HepG2 (cell line): ENCODE measurements at regions not wholly inside any gene's neighbourhood (a gene's known extent, or its start where the extent isn't known, plus 50 kb on each side); places are given as distances from the start of the nearest gene placed in this dataset.

Experiments used
- ATM ChIP-seq: fragments of 450-650 bp; IDR thresholded peaks from 2 replicates; pipeline ENCODE4 v1.7.1; 2017; ENCODE audit warnings: mild to moderate bottlenecking, borderline replicate concordance
- FOXK1 ChIP-seq: sonication (generic); formaldehyde crosslinking; IDR thresholded peaks from 2 replicates; pipeline ENCODE4 v1.4.0; 2020; ENCODE audit warnings: low read depth, missing genetic modification reagents, borderline replicate concordance
- HMGA1 ChIP-seq: sonication (generic); formaldehyde crosslinking; conservative IDR thresholded peaks from 2 replicates; pipeline ENCODE4 v1.4.0; 2020; ENCODE audit warnings: missing genetic modification reagents
- HNF1A ChIP-seq, 2 experiments: sonication (generic) in 1 of 2; formaldehyde crosslinking in 1 of 2; IDR thresholded peaks; 2 replicates each; pipeline versions ENCODE4 v1.4.0 to v1.6.1; 2016 to 2020; ENCODE audit warnings: borderline replicate concordance in 1 of 2, low read depth in 1 of 2, mild to moderate bottlenecking in 1 of 2, missing genetic modification reagents in 1 of 2
- MBD4 ChIP-seq: IDR thresholded peaks from 2 replicates; pipeline ENCODE4 v1.6.1; 2012; ENCODE audit warnings: low read length, inconsistent platforms, borderline replicate concordance
- PHF21A ChIP-seq: sonication (generic); formaldehyde crosslinking; IDR thresholded peaks from 2 replicates; pipeline ENCODE4 v1.5.0; 2020; ENCODE audit warnings: mild to moderate bottlenecking, missing genetic modification reagents
- PRMT3 ChIP-seq: sonication (generic); formaldehyde crosslinking; IDR thresholded peaks from 2 replicates; pipeline ENCODE4 v1.8.1; 2022; ENCODE audit warnings: low read depth, mild to moderate bottlenecking, moderate library complexity, missing genetic modification reagents, borderline replicate concordance
- RCOR2 ChIP-seq: IDR thresholded peaks from 2 replicates; pipeline ENCODE4 v1.6.1; 2016; ENCODE audit warnings: missing biosample characterization, missing genetic modification reagents
- RFXANK ChIP-seq: IDR thresholded peaks from 2 replicates; pipeline ENCODE4 v1.6.1; 2016
- ZBTB1 ChIP-seq: sonication (generic); formaldehyde crosslinking; IDR thresholded peaks from 2 replicates; pipeline ENCODE4 v1.4.0; 2020; ENCODE audit warnings: missing genetic modification reagents, borderline replicate concordance
- ZNF232 ChIP-seq: sonication (generic); formaldehyde crosslinking; IDR thresholded peaks from 2 replicates; pipeline ENCODE4 v1.4.0; 2020; ENCODE audit warnings: missing genetic modification reagents, borderline replicate concordance
- ZNF3 ChIP-seq: IDR thresholded peaks from 2 replicates; pipeline ENCODE4 v1.7.0; 2017; ENCODE audit warnings: inconsistent platforms
- ZNF709 ChIP-seq: sonication (generic); formaldehyde crosslinking; IDR thresholded peaks from 2 replicates; pipeline ENCODE4 v1.5.0; 2020; ENCODE audit warnings: mild to moderate bottlenecking, missing genetic modification reagents
- ZXDC ChIP-seq: sonication (generic); formaldehyde crosslinking; IDR thresholded peaks from 2 replicates; pipeline ENCODE4 v1.5.0; 2020; ENCODE audit warnings: mild to moderate bottlenecking, missing genetic modification reagents
- TF ChIP-seq, protein P1 (sequence below): sonication (generic); formaldehyde crosslinking; IDR thresholded peaks from 2 replicates; pipeline ENCODE4 v1.8.1; 2023; ENCODE audit warnings: mild to moderate bottlenecking, missing genetic modification reagents
- TF ChIP-seq, protein P2 (sequence below): sonication (generic); formaldehyde crosslinking; IDR thresholded peaks from 2 replicates; pipeline ENCODE4 v1.4.0; 2020; ENCODE audit warnings: missing genetic modification reagents
- TF ChIP-seq, protein P3 (sequence below): sonication (generic); formaldehyde crosslinking; IDR thresholded peaks from 2 replicates; pipeline ENCODE4 v1.4.0; 2020; ENCODE audit warnings: missing genetic modification reagents, low read depth, mild to moderate bottlenecking, borderline replicate concordance

DNA sequence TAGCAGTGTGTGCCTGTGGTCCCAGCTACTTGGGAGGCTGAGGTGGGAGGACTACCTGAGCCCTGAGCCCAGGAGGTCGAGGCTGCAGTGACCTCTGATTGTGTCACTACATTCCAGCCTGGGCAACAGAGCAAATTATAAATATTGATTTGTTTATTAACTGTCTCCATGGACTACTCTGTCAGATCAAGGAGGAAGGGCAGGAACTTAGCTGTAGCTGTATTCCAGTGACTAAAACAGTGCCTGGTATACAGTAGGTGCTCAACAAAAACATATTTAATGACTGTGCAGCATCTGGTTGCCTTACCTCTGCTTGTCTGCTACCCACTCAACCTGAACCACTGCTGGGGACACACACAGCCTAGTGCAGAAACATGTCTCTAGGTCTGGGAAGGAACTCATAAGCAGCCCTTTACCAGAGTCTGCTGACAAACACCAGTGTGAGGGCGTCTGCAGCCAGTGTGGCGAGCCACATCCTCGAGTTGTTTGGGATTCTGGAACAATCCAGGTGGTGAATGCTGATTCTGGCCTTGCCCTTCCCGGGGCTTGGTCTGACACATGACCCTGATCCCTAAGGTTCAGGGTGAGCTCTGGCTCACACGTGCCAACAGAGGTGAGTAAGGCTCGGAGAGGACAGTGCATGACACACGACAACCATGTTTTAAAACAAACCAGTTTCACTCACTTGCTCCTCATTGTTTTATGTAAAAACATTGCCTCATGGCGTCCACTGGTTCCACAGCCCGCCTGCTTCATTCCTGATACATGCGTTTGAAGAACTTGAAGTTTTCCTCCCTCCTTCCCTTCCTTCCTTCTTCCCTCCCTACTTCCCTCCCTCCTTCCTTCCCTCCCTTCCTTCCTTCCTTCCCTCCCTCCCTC is 117.9 kb upstream of the ZNF217 start (continued):
- TF ChIP-seq, protein P1, sequence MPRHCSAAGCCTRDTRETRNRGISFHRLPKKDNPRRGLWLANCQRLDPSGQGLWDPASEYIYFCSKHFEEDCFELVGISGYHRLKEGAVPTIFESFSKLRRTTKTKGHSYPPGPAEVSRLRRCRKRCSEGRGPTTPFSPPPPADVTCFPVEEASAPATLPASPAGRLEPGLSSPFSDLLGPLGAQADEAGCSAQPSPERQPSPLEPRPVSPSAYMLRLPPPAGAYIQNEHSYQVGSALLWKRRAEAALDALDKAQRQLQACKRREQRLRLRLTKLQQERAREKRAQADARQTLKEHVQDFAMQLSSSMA (CRISPR knock-in tag): no peak
- TF ChIP-seq MBD4: no peak
- no peak for TF ChIP-seq ZBTB1
- TF ChIP-seq HMGA1 (CRISPR knock-in tag): no peak
- peak; percentile 35; the same call in 1 of the 2 replicates for TF ChIP-seq PHF21A (CRISPR knock-in tag)
- no peak for TF ChIP-seq HNF1A (IDR thresholded peaks at IDR 0.05; ENCODE audit: low read depth)
- TF ChIP-seq HNF1A (CRISPR knock-in tag; IDR thresholded peaks at IDR 0.05; ENCODE audit: borderline replicate concordance): peak; percentile 34
- TF ChIP-seq, protein P2, sequence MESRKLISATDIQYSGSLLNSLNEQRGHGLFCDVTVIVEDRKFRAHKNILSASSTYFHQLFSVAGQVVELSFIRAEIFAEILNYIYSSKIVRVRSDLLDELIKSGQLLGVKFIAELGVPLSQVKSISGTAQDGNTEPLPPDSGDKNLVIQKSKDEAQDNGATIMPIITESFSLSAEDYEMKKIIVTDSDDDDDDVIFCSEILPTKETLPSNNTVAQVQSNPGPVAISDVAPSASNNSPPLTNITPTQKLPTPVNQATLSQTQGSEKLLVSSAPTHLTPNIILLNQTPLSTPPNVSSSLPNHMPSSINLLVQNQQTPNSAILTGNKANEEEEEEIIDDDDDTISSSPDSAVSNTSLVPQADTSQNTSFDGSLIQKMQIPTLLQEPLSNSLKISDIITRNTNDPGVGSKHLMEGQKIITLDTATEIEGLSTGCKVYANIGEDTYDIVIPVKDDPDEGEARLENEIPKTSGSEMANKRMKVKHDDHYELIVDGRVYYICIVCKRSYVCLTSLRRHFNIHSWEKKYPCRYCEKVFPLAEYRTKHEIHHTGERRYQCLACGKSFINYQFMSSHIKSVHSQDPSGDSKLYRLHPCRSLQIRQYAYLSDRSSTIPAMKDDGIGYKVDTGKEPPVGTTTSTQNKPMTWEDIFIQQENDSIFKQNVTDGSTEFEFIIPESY: 0 out of 2 replicates have a peak, but pooled peaks have one; percentile 31
- TF ChIP-seq FOXK1: peak; percentile 71; the same call in 1 of the 2 replicates
- 0 out of 2 replicates have a peak, but pooled peaks have one; percentile 44 for TF ChIP-seq ZNF3
- TF ChIP-seq RFXANK: 0 out of 2 replicates have a peak, but pooled peaks have one; percentile 16
- peak; percentile 58; the same call in 1 of the 2 replicates for TF ChIP-seq ZXDC (CRISPR knock-in tag)
- 0 out of 2 replicates have a peak, but pooled peaks have one; percentile 70 for TF ChIP-seq ZNF709 (CRISPR knock-in tag)
- no peak for TF ChIP-seq ATM
- TF ChIP-seq PRMT3 (CRISPR knock-in tag): 0 out of 2 replicates have a peak, but pooled peaks have one; percentile 58
- TF ChIP-seq, protein P3, sequence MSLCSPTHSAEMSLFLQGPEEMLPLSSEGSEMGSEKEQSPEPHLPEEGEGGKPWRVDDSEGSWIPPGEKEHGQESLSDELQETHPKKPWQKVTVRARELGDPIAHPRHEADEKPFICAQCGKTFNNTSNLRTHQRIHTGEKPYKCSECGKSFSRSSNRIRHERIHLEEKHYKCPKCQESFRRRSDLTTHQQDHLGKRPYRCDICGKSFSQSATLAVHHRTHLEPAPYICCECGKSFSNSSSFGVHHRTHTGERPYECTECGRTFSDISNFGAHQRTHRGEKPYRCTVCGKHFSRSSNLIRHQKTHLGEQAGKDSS (CRISPR knock-in tag): peak; percentile 60; the same call in 1 of the 2 replicates
- peak; percentile 79; the same call in 1 of the 2 replicates for TF ChIP-seq RCOR2
- TF ChIP-seq ZNF232 (CRISPR knock-in tag): peak; percentile 40; the same call in 1 of the 2 replicates
